MG63 (cell line): ENCODE measurements at regions not wholly inside any gene's neighbourhood (a gene's known extent, or its start where the extent isn't known, plus 50 kb on each side); places are given as distances from the start of the nearest gene placed in this dataset.
"Not testable (repeated sequence)": the region's sequence is repeated elsewhere in the genome, so short reads cannot be mapped to it uniquely, and the experiment has no call there.

Source experiments
- DNase-seq: peaks from one replicate; pipeline ENCODE4 v3.0.0-alpha.2; 2020
- H3K27me3 ChIP-seq: fragments of 250-450 bp; sonication (Bioruptor Pico); 2 replicates; pipeline ENCODE4 v1.5.1; 2020; ENCODE audit warnings: mild to moderate bottlenecking, moderate library complexity
- H3K36me3 ChIP-seq: fragments of 250-450 bp; sonication (Bioruptor Pico); 2 replicates; pipeline ENCODE4 v1.5.1; 2020; ENCODE audit warnings: mild to moderate bottlenecking, moderate library complexity
- H3K4me3 ChIP-seq: fragments of 250-450 bp; sonication (Bioruptor Pico); 2 replicates; pipeline ENCODE4 v1.5.1; 2020; ENCODE audit warnings: mild to moderate bottlenecking, moderate library complexity
- H3K9me3 ChIP-seq: fragments of 250-450 bp; sonication (Bioruptor Pico); 2 replicates; pipeline ENCODE4 v1.5.1; 2020; ENCODE audit warnings: mild to moderate bottlenecking, moderate library complexity

GRCh38 chr17:22321001-22321400 lies 628.7 kb downstream of the KCNJ18 start:
- H3K27me3 ChIP-seq, H3K4me3 ChIP-seq, H3K9me3 ChIP-seq, H3K36me3 ChIP-seq, DNase-seq: not testable (repeated sequence)

DNA sequence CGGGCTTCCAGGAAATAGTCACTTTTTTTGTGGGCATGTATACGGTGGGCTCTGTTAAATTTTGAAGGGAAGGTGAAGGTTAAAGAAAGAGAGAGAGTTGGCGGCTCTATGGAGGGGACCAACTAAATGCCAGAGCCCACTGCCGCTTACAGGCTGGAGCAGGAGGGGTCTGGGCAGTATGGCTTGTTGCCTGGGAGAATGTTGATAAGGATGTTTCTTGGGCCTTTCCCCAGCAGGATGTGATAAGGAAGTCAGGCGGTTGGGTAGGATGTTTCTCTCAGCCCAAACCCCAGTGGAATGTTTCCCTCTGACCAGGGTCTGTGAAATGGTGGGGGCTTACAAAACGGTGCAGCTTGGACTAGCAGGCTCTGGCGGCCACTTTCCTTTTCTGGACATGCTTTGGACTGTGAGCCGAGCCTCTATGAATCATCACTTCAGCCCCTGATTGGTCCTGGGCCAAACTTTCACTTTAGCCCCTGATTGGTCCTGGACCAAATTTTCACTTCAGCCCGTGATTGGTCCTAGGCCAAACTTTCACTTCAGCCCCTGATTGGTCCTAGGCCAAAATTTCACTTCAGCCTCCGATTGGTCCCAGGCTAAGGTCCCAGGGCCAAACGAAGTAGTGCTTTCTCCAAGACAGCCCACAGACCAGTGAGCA lies 630.7 kb downstream of the KCNJ18 start:
- peak; percentile 2 for DNase-seq
- H3K9me3 ChIP-seq, H3K27me3 ChIP-seq: not testable (repeated sequence)

DNA sequence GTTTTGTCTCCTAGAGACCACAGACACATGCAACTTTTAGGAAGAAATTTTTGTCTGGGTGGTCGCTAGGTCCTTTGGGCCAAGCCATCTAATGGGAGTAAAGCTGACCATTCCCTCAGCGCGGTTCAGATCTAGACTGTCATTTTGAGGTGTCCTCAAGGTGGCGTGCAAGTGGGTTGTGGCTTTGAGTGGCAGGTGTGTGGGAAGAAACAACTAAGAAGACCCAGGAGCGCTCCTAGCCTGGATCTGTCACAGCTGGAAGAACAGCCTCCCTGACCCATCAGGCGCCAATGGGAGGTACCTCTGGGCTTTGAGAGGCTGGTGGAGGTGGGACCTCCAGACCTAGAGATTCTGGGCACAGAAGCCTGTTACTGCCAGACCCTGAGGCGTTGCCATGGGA lies 645.1 kb downstream of the KCNJ18 start:
- Histone ChIP-seq H3K27me3 (no peaks in the 10 kb centered on the region), H3K36me3 (no peaks in the 10 kb centered on the region), H3K4me3 (no peak overlapping the region), H3K9me3 (no peaks in the 10 kb centered on the region)
- no peak for DNase-seq

More for the DNA sequence above, 630.7 kb downstream of the KCNJ18 start:
- not testable (repeated sequence) for H3K36me3 ChIP-seq, H3K4me3 ChIP-seq

GRCh38 chr17:22356603-22357002 lies 664.3 kb downstream of the KCNJ18 start:
- H3K36me3 ChIP-seq, DNase-seq, H3K4me3 ChIP-seq, H3K27me3 ChIP-seq, H3K9me3 ChIP-seq: not testable (repeated sequence)

DNA sequence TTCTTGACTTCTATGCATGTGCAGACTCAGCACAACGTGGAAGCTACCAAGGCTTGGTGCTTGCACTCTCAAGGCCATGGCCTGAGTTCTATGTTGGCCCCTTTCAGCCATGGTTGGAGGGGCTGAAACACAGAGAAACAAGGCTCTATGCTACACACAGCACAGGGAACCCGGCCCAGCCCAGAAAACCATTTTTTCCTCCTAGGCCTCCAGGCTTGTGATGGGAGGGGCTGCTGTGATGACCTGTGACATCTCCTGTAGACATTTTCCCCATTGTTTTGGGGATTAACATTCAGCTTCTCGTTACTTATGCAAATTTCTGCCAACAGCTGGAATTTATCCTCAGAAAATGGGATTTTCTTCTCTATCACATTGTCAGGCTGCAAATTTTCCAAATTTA lies 678.7 kb downstream of the KCNJ18 start:
- not testable (repeated sequence) for H3K27me3 ChIP-seq, DNase-seq, H3K9me3 ChIP-seq, H3K36me3 ChIP-seq, H3K4me3 ChIP-seq

DNA sequence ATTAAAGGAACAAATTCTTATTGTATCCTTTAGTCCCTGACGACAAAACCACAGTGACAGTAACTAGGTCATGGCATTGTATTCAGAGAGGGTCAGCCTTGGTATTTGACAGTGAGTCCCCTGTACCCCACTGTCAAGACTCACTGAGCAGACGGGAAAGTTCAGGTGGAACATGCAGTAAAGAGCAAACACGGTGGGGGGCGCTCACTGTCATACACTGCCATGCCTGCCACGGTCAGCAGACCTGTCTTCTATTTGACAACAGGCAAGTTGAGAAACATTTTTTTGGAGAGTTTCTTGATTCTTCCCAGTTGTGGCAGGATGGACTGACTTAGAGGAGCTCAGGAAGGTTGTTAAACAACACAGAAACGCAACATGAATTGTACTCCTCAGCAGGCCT lies 681.6 kb downstream of the KCNJ18 start:
- Histone ChIP-seq H3K36me3 (no peaks in the 10 kb centered on the region), H3K9me3 (no peaks in the 10 kb centered on the region), H3K4me3 (no peak overlapping the region), H3K27me3 (no peaks in the 10 kb centered on the region)
- no peak for DNase-seq

DNA sequence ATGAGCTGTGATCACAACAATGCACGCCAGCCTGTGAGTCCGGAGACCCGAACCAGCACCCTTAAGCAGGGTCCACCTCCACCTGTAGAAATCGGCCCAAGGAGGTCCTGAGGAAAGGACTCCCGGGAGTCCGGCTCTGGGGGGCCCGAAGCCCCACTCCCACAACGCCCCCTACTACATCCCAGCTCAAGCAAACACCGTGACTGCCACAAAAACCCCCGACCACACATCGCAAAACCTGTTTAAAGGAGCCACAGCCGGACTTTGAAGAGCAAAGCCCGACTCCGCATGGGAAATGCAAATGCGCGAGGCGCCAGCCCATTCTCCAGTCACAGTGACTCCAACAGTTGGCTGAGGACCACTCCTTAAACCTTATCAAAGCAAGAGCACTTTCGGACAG lies 682.4 kb downstream of the KCNJ18 start:
- no peak for DNase-seq
- no peaks in the 10 kb centered on the region for H3K9me3 ChIP-seq
- H3K36me3 ChIP-seq = no peaks in the 10 kb centered on the region
- no peak overlapping the region for H3K4me3 ChIP-seq
- no peaks in the 10 kb centered on the region for H3K27me3 ChIP-seq

GRCh38 chr17:22376747-22377146 lies 684.4 kb downstream of the KCNJ18 start:
- H3K4me3 ChIP-seq, H3K36me3 ChIP-seq, H3K9me3 ChIP-seq, H3K27me3 ChIP-seq, DNase-seq: not testable (repeated sequence)

DNA sequence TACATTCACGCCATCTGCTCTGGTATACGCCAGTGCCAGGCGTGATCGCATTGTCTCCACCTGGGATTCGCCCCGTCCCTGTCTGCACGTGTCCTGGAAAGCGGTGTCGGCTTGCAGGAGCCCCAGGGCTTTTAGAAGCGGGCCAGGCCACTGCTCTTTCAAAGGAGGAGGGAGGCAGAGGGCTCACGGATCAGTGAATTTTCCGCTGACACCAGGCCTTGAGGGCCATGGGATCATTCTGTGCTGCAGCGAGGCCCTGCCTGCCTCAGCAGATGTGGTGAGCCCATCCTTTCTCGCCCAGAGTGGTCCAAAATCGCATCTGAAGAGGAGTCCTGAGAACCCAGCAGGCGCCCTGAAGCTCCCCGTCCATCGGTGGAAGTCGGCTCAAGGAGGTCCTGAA lies 686.4 kb downstream of the KCNJ18 start:
- not testable (repeated sequence) for H3K9me3 ChIP-seq, H3K27me3 ChIP-seq, DNase-seq, H3K36me3 ChIP-seq, H3K4me3 ChIP-seq

- DNase-seq, H3K36me3 ChIP-seq, H3K9me3 ChIP-seq, H3K4me3 ChIP-seq, H3K27me3 ChIP-seq: not testable (repeated sequence)
These were observed 689.3 kb downstream of the KCNJ18 start for GRCh38 chr17:22381589-22381988.

DNA sequence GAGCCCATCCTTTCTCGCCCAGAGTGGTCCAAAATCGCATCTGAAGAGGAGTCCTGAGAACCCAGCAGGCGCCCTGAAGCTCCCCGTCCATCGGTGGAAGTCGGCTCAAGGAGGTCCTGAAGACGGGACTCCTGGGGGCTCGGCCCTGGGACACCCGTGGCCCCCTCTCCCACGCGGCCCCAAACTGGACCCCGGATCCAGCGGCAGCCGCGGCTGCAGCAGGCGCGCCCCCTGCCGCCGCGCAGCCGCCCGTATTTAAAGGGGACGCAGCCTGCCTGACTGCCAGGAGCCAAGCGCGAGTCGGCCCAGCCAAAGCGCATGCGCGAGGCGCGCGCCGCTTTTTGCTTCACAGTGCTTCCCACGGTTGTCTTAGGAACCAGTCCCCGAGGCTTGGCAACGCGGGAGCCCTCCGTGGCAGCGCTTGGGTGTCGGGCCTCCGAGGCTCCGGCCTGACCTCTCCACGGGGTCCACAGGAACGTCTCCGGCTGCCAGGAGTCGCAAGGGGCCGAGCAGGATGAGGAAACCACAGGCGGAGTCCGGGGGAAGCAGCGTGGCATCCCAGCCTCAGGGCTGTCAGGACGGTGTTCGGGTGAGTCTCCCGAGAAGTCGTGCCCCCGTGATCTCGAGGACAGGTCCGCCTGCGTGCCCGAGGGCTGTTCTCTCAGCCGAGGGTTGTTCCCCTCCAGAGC lies 691.6 kb downstream of the KCNJ18 start:
- H3K27me3 ChIP-seq, H3K36me3 ChIP-seq, DNase-seq, H3K9me3 ChIP-seq, H3K4me3 ChIP-seq: not testable (repeated sequence)

DNA sequence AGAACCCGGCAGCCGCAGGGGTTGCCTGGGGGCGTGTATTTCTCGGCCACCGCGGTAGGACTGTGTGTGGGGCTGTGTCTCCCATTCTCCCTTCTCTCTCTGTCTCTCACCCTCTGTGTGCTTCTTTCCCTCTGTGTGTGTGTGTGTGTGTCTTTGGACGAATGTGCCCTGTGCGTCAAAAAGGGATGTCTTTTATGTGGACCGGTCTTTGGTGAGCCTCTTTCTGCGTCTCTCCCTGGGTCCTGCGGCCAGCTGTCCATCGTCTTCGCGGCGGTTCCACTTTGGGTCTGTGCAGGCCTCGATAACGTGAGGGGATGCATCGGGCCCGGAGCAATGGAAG lies 692.1 kb downstream of the KCNJ18 start:
- not testable (repeated sequence) for H3K36me3 ChIP-seq, H3K9me3 ChIP-seq, H3K4me3 ChIP-seq, H3K27me3 ChIP-seq, DNase-seq

- DNase-seq, H3K27me3 ChIP-seq, H3K36me3 ChIP-seq, H3K4me3 ChIP-seq, H3K9me3 ChIP-seq: not testable (repeated sequence)
These were observed 706.1 kb downstream of the KCNJ18 start for GRCh38 chr17:22398446-22398845.

GRCh38 chr17:22399037-22399436 lies 706.7 kb downstream of the KCNJ18 start:
- not testable (repeated sequence) for H3K9me3 ChIP-seq, H3K27me3 ChIP-seq, DNase-seq, H3K4me3 ChIP-seq, H3K36me3 ChIP-seq

DNA sequence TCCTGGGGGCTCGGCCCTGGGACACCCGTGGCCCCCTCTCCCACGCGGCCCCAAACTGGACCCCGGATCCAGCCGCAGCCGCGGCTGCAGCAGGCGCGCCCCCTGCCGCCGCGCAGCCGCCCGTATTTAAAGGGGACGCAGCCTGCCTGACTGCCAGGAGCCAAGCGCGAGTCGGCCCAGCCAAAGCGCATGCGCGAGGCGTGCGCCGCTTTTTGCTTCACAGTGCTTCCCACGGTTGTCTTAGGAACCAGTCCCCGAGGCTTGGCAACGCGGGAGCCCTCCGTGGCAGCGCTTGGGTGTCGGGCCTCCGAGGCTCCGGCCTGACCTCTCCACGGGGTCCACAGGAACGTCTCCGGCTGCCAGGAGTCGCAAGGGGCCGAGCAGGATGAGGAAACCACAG lies 712.8 kb downstream of the KCNJ18 start:
- not testable (repeated sequence) for H3K4me3 ChIP-seq, DNase-seq, H3K27me3 ChIP-seq, H3K9me3 ChIP-seq, H3K36me3 ChIP-seq

DNA sequence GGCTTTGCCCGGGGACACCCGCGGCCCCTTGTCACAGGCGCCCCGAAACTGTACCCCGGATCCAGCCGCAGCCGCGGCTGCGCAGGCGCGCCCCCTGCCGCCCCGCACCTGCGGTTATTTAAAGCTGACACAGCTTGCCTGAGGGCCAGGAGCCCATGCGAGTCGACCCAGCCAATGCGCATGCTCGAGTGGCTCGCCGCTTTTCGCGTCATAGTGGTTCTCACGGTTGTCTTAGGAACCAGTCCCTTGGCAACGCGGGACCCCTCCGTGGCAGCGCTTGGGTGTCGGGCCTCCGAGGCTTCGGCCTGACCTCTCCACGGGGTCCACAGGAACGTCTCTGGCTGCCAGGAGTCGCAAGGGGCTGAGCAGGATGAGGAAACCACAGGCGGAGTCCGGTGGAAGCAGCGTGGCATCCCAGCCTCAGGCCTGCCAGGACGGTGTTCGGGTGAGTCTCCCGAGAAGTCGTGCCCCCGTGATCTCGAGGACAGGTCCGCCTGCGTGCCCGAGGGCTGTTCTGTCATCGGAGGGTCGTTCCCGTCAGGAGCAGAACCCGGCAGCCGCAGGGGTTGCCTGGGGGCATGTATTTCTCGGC lies 716.9 kb downstream of the KCNJ18 start:
- DNase-seq = no peak
- Histone ChIP-seq H3K9me3 (no peaks in the 10 kb centered on the region), H3K27me3 (no peaks in the 10 kb centered on the region), H3K36me3 (no peaks in the 10 kb centered on the region), H3K4me3 (no peak overlapping the region)

DNA sequence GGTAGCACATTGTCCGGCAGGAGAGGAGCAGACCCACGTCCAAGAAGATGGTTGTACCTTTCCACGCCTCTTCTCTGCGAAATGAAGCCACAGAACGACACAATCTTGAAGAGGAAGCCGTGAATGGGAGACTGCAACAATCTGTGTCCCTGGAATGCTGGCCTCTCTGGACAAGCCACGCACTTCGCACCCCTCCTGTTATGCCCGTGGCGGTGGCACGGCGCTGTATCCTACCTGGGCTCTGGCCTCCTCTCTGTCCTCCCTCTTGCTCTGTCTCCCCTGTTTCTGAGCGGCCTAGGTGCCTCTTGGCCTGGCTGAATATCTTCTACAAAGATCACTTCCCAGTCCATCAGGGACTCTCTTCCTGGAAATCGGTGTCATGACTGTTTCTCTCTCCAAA lies 717.8 kb downstream of the KCNJ18 start:
- DNase-seq = no peak
- Histone ChIP-seq H3K27me3 (no peaks in the 10 kb centered on the region), H3K4me3 (no peak overlapping the region), H3K9me3 (no peaks in the 10 kb centered on the region), H3K36me3 (no peaks in the 10 kb centered on the region)

- Histone ChIP-seq H3K27me3 (no peaks in the 10 kb centered on the region), H3K36me3 (no peaks in the 10 kb centered on the region), H3K9me3 (no peaks in the 10 kb centered on the region), H3K4me3 (no peak overlapping the region)
- DNase-seq = no peak
These were observed 719.0 kb downstream of the KCNJ18 start for GRCh38 chr17:22411185-22411784.
